ENCODE measurements at regions not wholly inside any gene's neighbourhood (a gene's known extent, or its start where the extent isn't known, plus 50 kb on each side); places are given as distances from the start of the nearest gene placed in this dataset.
A peak's percentile ranks its signal among the peaks of the same experiment; 100 is the strongest.

DNA sequence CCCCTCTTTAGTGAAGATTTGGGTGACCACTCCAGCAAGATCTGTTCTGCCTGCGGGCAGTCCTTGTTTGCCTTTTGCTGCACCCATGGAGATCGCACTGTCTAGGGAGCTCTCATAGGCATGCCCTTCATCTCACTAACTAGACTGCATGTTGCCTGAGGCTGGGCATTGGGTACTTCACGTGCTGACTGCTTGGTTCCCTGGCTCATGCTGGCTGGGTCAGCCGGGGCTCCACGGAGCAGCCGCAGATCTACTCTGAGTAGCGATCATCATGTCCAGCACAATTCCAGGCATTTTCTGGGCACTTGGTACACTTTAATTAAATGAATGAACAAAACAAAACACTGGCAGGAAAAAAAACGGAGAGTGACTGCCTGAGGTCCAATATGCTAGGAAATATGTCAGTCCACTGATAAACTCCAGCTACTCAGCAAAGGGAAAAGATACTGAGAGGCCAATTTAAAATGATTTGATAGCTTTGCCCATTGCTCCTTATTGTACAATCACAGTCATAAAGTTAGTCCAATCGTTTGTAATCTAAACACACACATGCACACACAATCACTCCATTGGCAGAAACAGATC lies 220.3 kb downstream of the C1D start:
- ATAC-seq (ENCODE audit: insufficient read depth, low FRiP score), result no peak
- Histone ChIP-seq H3K4me3 (no peak overlapping the region), H3K9ac (ENCODE audit: insufficient read depth in 1 of 2, low read length in 2 of 2) (no peak overlapping the region), H3K36me3 (ENCODE audit: control insufficient read depth in 4 of 4, insufficient read depth in 4 of 4, low read length in 4 of 4) (no peaks in the 10 kb centered on the region), H3K9me3 (ENCODE audit: control insufficient read depth in 4 of 4, insufficient read depth in 3 of 4, low read length in 3 of 4) (no peaks in the 10 kb centered on the region), H3K27ac (ENCODE audit: low read depth in 1 of 2, low read length in 1 of 2) (no peak overlapping the region), H3K27me3 (ENCODE audit: control insufficient read depth in 3 of 3, insufficient read depth in 3 of 3, low read length in 2 of 3) (no peaks in the 10 kb centered on the region), H3K4me1 (ENCODE audit: control insufficient read depth in 5 of 5, insufficient read depth in 5 of 5, low read length in 5 of 5) (peaks cover 0 to 33% (median 6%) of the 10 kb centered on the region in 5 donors)
- WGBS, 2 donors, result 73 to 85% methylated on average over 9 of the region's 9 CpGs
- no peak for TF ChIP-seq CTCF (IDR thresholded peaks at IDR 0.05; ENCODE audit: control extremely low read depth, extremely low read depth)
- no peak for DNase-seq

DNA sequence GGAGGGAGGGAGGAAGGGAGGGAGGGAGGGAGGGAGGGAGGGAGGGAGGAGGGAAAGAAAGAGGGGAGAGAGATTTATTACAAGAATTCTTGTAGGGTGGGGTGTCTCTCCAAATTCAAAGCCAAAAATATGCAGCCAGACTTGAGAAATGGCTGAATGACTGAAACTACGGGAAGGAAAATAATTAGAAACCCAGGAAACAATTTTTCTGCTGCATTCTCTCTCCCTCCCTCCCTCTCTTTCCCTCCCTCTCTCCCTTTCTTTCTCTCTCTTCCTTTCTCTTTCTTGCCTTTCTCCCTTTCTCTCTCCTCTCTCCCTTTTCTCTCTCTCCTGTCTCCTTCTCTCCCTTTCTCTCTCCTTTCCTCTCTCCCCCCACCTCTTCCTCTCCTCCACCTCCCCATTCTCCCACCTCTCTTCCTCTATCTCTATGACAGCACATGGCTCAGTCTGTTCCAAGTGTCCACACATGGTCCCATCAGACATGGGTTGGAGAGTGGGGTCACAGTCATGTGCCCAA lies 218.7 kb downstream of the C1D start:
- no peak for TF ChIP-seq CTCF (IDR thresholded peaks at IDR 0.05; ENCODE audit: control extremely low read depth, extremely low read depth)
- Histone ChIP-seq H3K4me1 (ENCODE audit: control insufficient read depth in 5 of 5, insufficient read depth in 5 of 5, low read length in 5 of 5) (peaks cover 0 to 42% (median 6%) of the 10 kb centered on the region in 5 donors), H3K36me3 (ENCODE audit: control insufficient read depth in 4 of 4, insufficient read depth in 4 of 4, low read length in 4 of 4) (no peaks in the 10 kb centered on the region), H3K9ac (ENCODE audit: insufficient read depth in 1 of 2, low read length in 2 of 2) (no peak overlapping the region), H3K4me3 (no peak overlapping the region), H3K27me3 (ENCODE audit: control insufficient read depth in 3 of 3, insufficient read depth in 3 of 3, low read length in 2 of 3) (no peaks in the 10 kb centered on the region), H3K27ac (ENCODE audit: low read depth in 1 of 2, low read length in 1 of 2) (no peak overlapping the region), H3K9me3 (ENCODE audit: control insufficient read depth in 4 of 4, insufficient read depth in 3 of 4, low read length in 3 of 4) (no peaks in the 10 kb centered on the region)
- no peak for DNase-seq
- ATAC-seq (ENCODE audit: insufficient read depth, low FRiP score), result no peak
- WGBS, 2 donors, result 38 to 67% methylated on average over 1 of the region's 1 CpG

- WGBS, 2 donors, result 58 to 76% methylated on average over 8 of the region's 8 CpGs
- H3K36me3 ChIP-seq (ENCODE audit: control insufficient read depth in 4 of 4, insufficient read depth in 4 of 4, low read length in 4 of 4), result no peaks in the 10 kb centered on the region
- no peak overlapping the region for H3K4me3 ChIP-seq
- no peak overlapping the region for H3K9ac ChIP-seq (ENCODE audit: insufficient read depth in 1 of 2, low read length in 2 of 2)
- DNase-seq (peak in 1 of 3 donors; percentile 59), ATAC-seq (ENCODE audit: insufficient read depth, low FRiP score) (no peak)
- H3K4me1 ChIP-seq (ENCODE audit: control insufficient read depth in 5 of 5, insufficient read depth in 5 of 5, low read length in 5 of 5), result peaks cover 0 to 34% (median 6%) of the 10 kb centered on the region in 5 donors
- no peak for TF ChIP-seq CTCF (IDR thresholded peaks at IDR 0.05; ENCODE audit: control extremely low read depth, extremely low read depth)
- H3K27ac ChIP-seq (ENCODE audit: low read depth in 1 of 2, low read length in 1 of 2), result peak overlapping the region in 1 of 2 donors; percentile 24
- no peaks in the 10 kb centered on the region for H3K27me3 ChIP-seq (ENCODE audit: control insufficient read depth in 3 of 3, insufficient read depth in 3 of 3, low read length in 2 of 3)
- no peaks in the 10 kb centered on the region for H3K9me3 ChIP-seq (ENCODE audit: control insufficient read depth in 4 of 4, insufficient read depth in 3 of 4, low read length in 3 of 4)
Measured at GRCh38 chr2:67845621-67846369, 217.0 kb downstream of the C1D start.
